Mammary epithelial cell (primary cell): ENCODE measurements at regions not wholly inside any gene's neighbourhood (a gene's known extent, or its start where the extent isn't known, plus 50 kb on each side); places are given as distances from the start of the nearest gene placed in this dataset.

ENCODE experiments used
- CTCF ChIP-seq, 2 donors: IDR thresholded peaks in 1 of 2; conservative IDR thresholded peaks in 1 of 2; 2 replicates each; pipeline ENCODE4 v1.5.1; 2011 to 2012; ENCODE audit warnings: inconsistent platforms in 2 of 2, low read length in 2 of 2, mild to moderate bottlenecking in 2 of 2, control low read depth in 1 of 2, low read depth in 1 of 2; ENCODE audit not compliant: insufficient read depth in 1 of 2; ENCODE audit errors: extremely low read depth in 1 of 2
- EZH2 ChIP-seq: IDR thresholded peaks from 2 replicates; pipeline ENCODE4 v1.6.1; 2012; ENCODE audit warnings: low read length, inconsistent platforms, borderline replicate concordance

GRCh38 chr6:164130151-164130550, 715.6 kb downstream of the QKI start:
- TF ChIP-seq CTCF (conservative IDR thresholded peaks at IDR 0.05 in 1 of 2, IDR thresholded peaks at IDR 0.05 in 1 of 2; ENCODE audit: extremely low read depth in 1 of 2, insufficient read depth in 1 of 2, low read depth in 1 of 2, low read length in 2 of 2) (no peak), EZH2 (no peak)
